HEK293 (cell line): ENCODE measurements at regions not wholly inside any gene's neighbourhood (a gene's known extent, or its start where the extent isn't known, plus 50 kb on each side); places are given as distances from the start of the nearest gene placed in this dataset.
A peak's percentile ranks its signal among the peaks of the same experiment; 100 is the strongest.

Experiments used
- CTCF ChIA-PET: fragments of 350-600 bp; formaldehyde crosslinking; extraction: SDS; loops from one replicate; lab custom pipeline; 2021; ENCODE audit warnings: antibody characterized with exemption; lab: Yijun Ruan, JAX
- POLR2A ChIA-PET: fragments of 300-600 bp; formaldehyde crosslinking; extraction: SDS; loops from one replicate; lab custom pipeline; 2020; ENCODE audit warnings: antibody characterized with exemption, inconsistent platforms; lab: Yijun Ruan, JAX
- H3K27ac ChIP-seq: fragments of 200-500 bp; sonication (Bioruptor generic); 2 replicates; pipeline ENCODE4 v1.5.1; 2014; ENCODE audit warnings: low read depth, low read length, control low read depth, inconsistent platforms; ENCODE audit errors: extremely low read depth
- H3K36me3 ChIP-seq, 2 experiments: fragments of 200-500 bp in 1 of 2; sonication (Bioruptor generic) in 1 of 2; 1 replicate in 1 of 2; 2 replicates in 1 of 2; pipeline ENCODE4 v1.5.1; 2014 to 2017; ENCODE audit warnings: inconsistent platforms in 2 of 2, low read length in 2 of 2; ENCODE audit not compliant: control insufficient read depth in 2 of 2, insufficient read depth in 1 of 2
- H3K4me1 ChIP-seq: fragments of 200-500 bp; sonication (Bioruptor generic); 2 replicates; pipeline ENCODE4 v1.5.1; 2014; ENCODE audit warnings: mild to moderate bottlenecking, low read length, inconsistent platforms; ENCODE audit not compliant: control insufficient read depth, insufficient read depth
- H3K4me3 ChIP-seq: 2 replicates; pipeline ENCODE4 v1.5.1; 2011; ENCODE audit warnings: low read depth, mild to moderate bottlenecking, control low read depth, low read length, moderate library complexity
- H3K9me3 ChIP-seq: fragments of 200-500 bp; sonication (Bioruptor generic); 2 replicates; pipeline ENCODE4 v1.5.1; 2014; ENCODE audit warnings: low read depth, low read length, inconsistent platforms; ENCODE audit not compliant: control insufficient read depth, insufficient read depth
- PRDM1 ChIP-seq: fragments of 450-650 bp; formaldehyde crosslinking; IDR thresholded peaks from 2 replicates; pipeline ENCODE4; 2016; ENCODE audit warnings: missing biosample characterization, missing genetic modification characterization
- WT1 ChIP-seq: fragments of 450-650 bp; formaldehyde crosslinking; IDR thresholded peaks from 2 replicates; pipeline ENCODE4 v1.5.1; 2016; ENCODE audit warnings: missing biosample characterization, missing genetic modification characterization
- ZNF146 ChIP-seq: fragments of 450-650 bp; formaldehyde crosslinking; IDR thresholded peaks from 2 replicates; pipeline ENCODE4 v1.5.1; 2016; ENCODE audit warnings: missing biosample characterization, missing genetic modification characterization
- ZNF221 ChIP-seq: fragments of 450-650 bp; formaldehyde crosslinking; IDR thresholded peaks from 2 replicates; pipeline ENCODE4 v1.5.1; 2017; ENCODE audit warnings: missing biosample characterization, missing genetic modification characterization, borderline replicate concordance
- ZNF274 ChIP-seq, 2 experiments: fragments of 200-500 bp in 1 of 2; fragments of 450-650 bp in 1 of 2; sonication (Bioruptor generic) in 1 of 2; formaldehyde crosslinking in 1 of 2; IDR thresholded peaks; 2 replicates each; pipeline versions ENCODE4 v1.5.1 to v1.6.1; 2014 to 2016; ENCODE audit warnings: borderline replicate concordance in 1 of 2, inconsistent platforms in 1 of 2, low read length in 1 of 2, missing biosample characterization in 1 of 2, missing genetic modification characterization in 1 of 2
- ZNF311 ChIP-seq: fragments of 450-650 bp; formaldehyde crosslinking; IDR thresholded peaks from 2 replicates; pipeline ENCODE4 v1.5.1; 2017; ENCODE audit warnings: missing biosample characterization, missing genetic modification characterization, borderline replicate concordance
- ZNF529 ChIP-seq: fragments of 450-650 bp; formaldehyde crosslinking; IDR thresholded peaks from 2 replicates; pipeline ENCODE4 v1.5.1; 2017; ENCODE audit warnings: missing genetic modification characterization, missing biosample characterization; ENCODE audit not compliant: insufficient replicate concordance
- ZNF664 ChIP-seq: fragments of 450-650 bp; formaldehyde crosslinking; IDR thresholded peaks from 2 replicates; pipeline ENCODE4 v1.5.1; 2016; ENCODE audit warnings: missing biosample characterization, missing genetic modification characterization
- TF ChIP-seq, protein P1 (sequence below): fragments of 450-650 bp; formaldehyde crosslinking; IDR thresholded peaks from 2 replicates; pipeline ENCODE4 v1.5.1; 2016; ENCODE audit warnings: missing biosample characterization, missing genetic modification characterization, borderline replicate concordance
- TF ChIP-seq, protein P2 (sequence below): fragments of 450-650 bp; formaldehyde crosslinking; IDR thresholded peaks from 2 replicates; pipeline ENCODE4 v1.5.1; 2016; ENCODE audit warnings: missing biosample characterization, missing genetic modification characterization
- TF ChIP-seq, protein P3 (sequence below): fragments of 450-650 bp; formaldehyde crosslinking; IDR thresholded peaks from 2 replicates; pipeline ENCODE4 v1.5.1; 2017; ENCODE audit warnings: missing biosample characterization, missing genetic modification characterization
- TF ChIP-seq, protein P4 (sequence below): fragments of 450-650 bp; formaldehyde crosslinking; IDR thresholded peaks from 2 replicates; pipeline ENCODE4 v1.5.1; 2016; ENCODE audit warnings: missing biosample characterization, missing genetic modification characterization

DNA sequence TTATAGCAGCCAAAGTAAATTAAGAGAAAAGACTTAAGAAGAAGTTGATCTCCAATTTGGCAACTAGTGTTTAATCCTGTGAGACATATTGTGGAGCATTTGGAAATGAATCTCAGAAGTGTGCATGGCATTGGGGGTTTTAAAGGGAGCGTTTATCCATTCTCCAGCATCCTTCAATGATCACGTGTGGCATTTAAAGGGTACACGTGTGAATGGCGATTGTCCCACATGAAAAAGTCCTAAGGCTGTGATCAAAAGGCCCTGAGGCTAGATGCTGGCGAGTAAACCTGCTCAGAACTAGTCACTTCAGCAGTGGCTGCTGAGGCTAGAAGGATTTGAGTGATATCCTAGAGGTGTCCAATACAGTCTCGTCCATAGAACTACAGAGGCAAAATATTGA is 315.6 kb upstream of the CDH9 start (continued):
- no peak for TF ChIP-seq ZNF311
- no peak for TF ChIP-seq ZNF274 (IDR thresholded peaks at IDR 0.05; ENCODE audit: low read length)
- TF ChIP-seq ZNF274 (tag by site-specific recombination; IDR thresholded peaks at IDR 0.05; ENCODE audit: borderline replicate concordance) = no peak
- TF ChIP-seq ZNF529 (tag by site-specific recombination) = no peak
- TF ChIP-seq, protein P1, sequence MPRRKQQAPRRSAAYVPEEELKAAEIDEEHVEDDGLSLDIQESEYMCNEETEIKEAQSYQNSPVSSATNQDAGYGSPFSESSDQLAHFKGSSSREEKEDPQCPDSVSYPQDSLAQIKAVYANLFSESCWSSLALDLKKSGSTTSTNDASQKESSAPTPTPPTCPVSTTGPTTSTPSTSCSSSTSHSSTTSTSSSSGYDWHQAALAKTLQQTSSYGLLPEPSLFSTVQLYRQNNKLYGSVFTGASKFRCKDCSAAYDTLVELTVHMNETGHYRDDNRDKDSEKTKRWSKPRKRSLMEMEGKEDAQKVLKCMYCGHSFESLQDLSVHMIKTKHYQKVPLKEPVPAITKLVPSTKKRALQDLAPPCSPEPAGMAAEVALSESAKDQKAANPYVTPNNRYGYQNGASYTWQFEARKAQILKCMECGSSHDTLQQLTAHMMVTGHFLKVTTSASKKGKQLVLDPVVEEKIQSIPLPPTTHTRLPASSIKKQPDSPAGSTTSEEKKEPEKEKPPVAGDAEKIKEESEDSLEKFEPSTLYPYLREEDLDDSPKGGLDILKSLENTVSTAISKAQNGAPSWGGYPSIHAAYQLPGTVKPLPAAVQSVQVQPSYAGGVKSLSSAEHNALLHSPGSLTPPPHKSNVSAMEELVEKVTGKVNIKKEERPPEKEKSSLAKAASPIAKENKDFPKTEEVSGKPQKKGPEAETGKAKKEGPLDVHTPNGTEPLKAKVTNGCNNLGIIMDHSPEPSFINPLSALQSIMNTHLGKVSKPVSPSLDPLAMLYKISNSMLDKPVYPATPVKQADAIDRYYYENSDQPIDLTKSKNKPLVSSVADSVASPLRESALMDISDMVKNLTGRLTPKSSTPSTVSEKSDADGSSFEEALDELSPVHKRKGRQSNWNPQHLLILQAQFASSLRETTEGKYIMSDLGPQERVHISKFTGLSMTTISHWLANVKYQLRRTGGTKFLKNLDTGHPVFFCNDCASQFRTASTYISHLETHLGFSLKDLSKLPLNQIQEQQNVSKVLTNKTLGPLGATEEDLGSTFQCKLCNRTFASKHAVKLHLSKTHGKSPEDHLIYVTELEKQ (tag by site-specific recombination) = no peak

DNA sequence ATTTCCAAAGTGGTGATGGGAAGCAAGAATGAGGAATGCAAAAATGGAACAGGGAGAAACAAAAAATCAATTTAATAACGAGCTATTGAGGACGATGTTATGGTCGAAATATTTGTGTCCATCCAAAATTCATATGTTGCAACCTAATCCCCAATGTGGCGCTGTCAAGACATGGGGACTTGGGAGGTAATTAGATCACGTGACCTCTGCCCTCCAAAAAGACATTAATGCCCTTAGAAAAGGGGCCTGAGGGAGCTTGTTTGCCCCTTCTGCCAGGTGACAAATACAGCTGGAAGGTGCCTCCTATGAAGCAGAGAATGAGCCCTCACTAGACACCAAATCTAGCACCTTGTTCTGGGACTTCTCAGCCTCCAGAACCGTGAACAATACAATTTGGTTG is 315.2 kb upstream of the CDH9 start:
- H3K27ac ChIP-seq = no peak overlapping the region
- POLR2A ChIA-PET = no interaction called here
- TF ChIP-seq, protein P2, sequence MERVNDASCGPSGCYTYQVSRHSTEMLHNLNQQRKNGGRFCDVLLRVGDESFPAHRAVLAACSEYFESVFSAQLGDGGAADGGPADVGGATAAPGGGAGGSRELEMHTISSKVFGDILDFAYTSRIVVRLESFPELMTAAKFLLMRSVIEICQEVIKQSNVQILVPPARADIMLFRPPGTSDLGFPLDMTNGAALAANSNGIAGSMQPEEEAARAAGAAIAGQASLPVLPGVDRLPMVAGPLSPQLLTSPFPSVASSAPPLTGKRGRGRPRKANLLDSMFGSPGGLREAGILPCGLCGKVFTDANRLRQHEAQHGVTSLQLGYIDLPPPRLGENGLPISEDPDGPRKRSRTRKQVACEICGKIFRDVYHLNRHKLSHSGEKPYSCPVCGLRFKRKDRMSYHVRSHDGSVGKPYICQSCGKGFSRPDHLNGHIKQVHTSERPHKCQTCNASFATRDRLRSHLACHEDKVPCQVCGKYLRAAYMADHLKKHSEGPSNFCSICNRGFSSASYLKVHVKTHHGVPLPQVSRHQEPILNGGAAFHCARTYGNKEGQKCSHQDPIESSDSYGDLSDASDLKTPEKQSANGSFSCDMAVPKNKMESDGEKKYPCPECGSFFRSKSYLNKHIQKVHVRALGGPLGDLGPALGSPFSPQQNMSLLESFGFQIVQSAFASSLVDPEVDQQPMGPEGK (tag by site-specific recombination) = no peak
- TF ChIP-seq ZNF146 (tag by site-specific recombination) = no peak
- TF ChIP-seq, all 188 proteins: peak for 0
- Histone ChIP-seq H3K4me1 (no peaks in the 10 kb centered on the region), H3K36me3 (no peaks in the 10 kb centered on the region), H3K9me3 (no peaks in the 10 kb centered on the region), H3K4me3 (no peak overlapping the region)
- CTCF ChIA-PET = no interaction called here

DNA sequence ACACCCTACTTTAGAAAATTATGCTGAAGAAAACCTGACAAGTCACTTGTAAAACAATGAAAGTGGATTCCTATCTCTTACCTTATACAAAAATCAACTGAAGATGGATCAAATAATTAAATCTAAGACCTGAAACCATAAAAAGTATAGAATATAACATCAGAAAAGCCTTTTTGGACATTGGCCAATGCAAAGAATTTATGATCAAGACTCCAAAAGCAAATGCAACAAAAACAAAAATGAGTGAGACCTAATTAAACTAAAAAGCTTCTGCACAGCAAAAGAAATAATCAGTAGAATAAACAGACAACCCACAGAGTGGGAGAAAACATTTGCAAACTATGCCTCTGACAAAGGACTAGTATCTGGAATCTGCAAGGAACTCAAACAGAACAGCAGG is 303.0 kb upstream of the CDH9 start:
- Histone ChIP-seq H3K4me3 (no peak overlapping the region), H3K36me3 (no peaks in the 10 kb centered on the region), H3K9me3 (no peaks in the 10 kb centered on the region; the same call in 1 of the 2 replicates), H3K4me1 (no peaks in the 10 kb centered on the region)
- CTCF ChIA-PET = interaction anchor here (0.7 kb wide), 1 partner anchor 76 kb away, joined by 3 read pairs; no protein-coding TSS in a partner anchor
- TF ChIP-seq, protein P3, sequence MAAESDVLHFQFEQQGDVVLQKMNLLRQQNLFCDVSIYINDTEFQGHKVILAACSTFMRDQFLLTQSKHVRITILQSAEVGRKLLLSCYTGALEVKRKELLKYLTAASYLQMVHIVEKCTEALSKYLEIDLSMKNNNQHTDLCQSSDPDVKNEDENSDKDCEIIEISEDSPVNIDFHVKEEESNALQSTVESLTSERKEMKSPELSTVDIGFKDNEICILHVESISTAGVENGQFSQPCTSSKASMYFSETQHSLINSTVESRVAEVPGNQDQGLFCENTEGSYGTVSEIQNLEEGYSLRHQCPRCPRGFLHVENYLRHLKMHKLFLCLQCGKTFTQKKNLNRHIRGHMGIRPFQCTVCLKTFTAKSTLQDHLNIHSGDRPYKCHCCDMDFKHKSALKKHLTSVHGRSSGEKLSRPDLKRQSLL = no peak
- no peak for TF ChIP-seq PRDM1 (tag by site-specific recombination)
- no peak for TF ChIP-seq ZNF221
- TF ChIP-seq, protein P4, sequence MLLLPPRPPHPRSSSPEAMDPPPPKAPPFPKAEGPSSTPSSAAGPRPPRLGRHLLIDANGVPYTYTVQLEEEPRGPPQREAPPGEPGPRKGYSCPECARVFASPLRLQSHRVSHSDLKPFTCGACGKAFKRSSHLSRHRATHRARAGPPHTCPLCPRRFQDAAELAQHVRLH = no peak
- TF ChIP-seq WT1 (tag by site-specific recombination) = peak; percentile 95
- TF ChIP-seq, all 188 proteins: peak for 1
- H3K27ac ChIP-seq = no peak overlapping the region
- POLR2A ChIA-PET = no interaction called here

DNA sequence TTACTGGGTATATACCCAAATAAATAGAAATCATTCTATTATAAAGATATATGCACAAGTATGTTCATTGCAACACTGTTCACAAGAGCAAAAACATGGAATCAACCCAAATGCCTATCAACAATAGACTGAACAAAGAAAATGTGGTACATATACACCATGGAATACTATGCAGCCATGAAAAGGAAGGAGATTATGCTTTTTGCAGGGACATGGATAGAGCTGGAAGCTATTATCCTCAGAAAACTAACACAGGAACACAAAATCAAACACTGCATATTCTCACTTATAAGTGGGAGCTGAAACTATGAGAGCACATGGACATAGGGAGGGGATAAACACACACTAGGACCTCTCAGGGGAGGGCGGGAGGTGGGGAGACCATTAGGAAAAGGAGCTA is 298.4 kb upstream of the CDH9 start:
- CTCF ChIA-PET = interaction anchor here (1.1 kb wide), 1 partner anchor 13 kb away, joined by 3 read pairs; no protein-coding TSS in a partner anchor
- no peak for TF ChIP-seq ZNF664 (tag by site-specific recombination)
- peak; percentile 64; the same call in 1 of the 2 replicates for TF ChIP-seq ZNF146 (tag by site-specific recombination)
- Histone ChIP-seq H3K4me1 (no peaks in the 10 kb centered on the region), H3K9me3 (no peaks in the 10 kb centered on the region), H3K4me3 (no peak overlapping the region), H3K27ac (no peak overlapping the region), H3K36me3 (no peaks in the 10 kb centered on the region)
- POLR2A ChIA-PET = no interaction called here
